GM23248 (cell line): ENCODE measurements at regions not wholly inside any gene's neighbourhood (a gene's known extent, or its start where the extent isn't known, plus 50 kb on each side); places are given as distances from the start of the nearest gene placed in this dataset.

ENCODE experiments used
- EZH2 ChIP-seq: fragments of 200-600 bp; sonication (generic); IDR thresholded peaks from 2 replicates; pipeline ENCODE4 v1.6.1; 2018; ENCODE audit warnings: antibody characterized with exemption, mild to moderate bottlenecking; ENCODE audit not compliant: insufficient read depth, poor library complexity, severe bottlenecking
- EZH2phosphoT487 ChIP-seq: fragments of 200-600 bp; sonication (generic); IDR thresholded peaks from 2 replicates; pipeline ENCODE4 v1.6.1; 2018; ENCODE audit warnings: antibody characterized with exemption, moderate library complexity, mild to moderate bottlenecking, low read depth; ENCODE audit not compliant: insufficient read depth

DNA sequence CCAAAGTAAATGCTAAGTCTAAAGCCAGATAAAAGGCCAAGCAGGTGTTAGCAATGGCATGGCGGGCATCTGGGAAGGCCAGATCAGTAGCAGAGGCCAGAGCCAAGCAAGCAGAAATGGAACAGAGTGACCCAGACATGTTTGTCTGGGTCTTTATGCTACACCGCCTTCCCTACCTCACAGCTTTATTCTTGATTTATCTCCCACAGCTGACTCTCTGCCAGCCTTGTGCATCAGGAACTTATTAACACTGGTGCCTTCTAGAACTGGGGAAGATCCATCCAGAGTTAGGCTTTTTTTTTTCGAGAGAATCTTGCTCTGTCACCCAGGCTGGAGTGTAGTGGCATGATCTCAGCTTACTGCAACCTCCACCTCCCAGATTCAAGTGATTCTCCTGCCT, 112.5 kb upstream of the SLC44A1 start:
- TF ChIP-seq EZH2 (no peak), EZH2phosphoT487 (no peak)
